B cell (primary cell): ENCODE measurements at regions not wholly inside any gene's neighbourhood (a gene's known extent, or its start where the extent isn't known, plus 50 kb on each side); places are given as distances from the start of the nearest gene placed in this dataset.

Source experiments
- ATAC-seq: fragments of 200-7000 bp; cut with Tn5 transposase; one replicate; pipeline ENCODE4 v1.10.0; 2021; ENCODE audit warnings: low read depth, mild to moderate bottlenecking, moderate number of reproducible peaks, moderate library complexity
- CTCF ChIA-PET: fragments of 350-600 bp; sonication (Branson Sonifier 250); formaldehyde crosslinking; loops from one replicate; lab custom pipeline; 2021; ENCODE audit warnings: antibody characterized with exemption, inconsistent platforms; lab: Charles Lee
- POLR2A ChIA-PET: fragments of 350-600 bp; sonication (Branson Sonifier 250); formaldehyde crosslinking; loops from one replicate; lab custom pipeline; 2021; ENCODE audit warnings: antibody characterized with exemption; lab: Charles Lee
- DNase-seq: peaks from one replicate; pipeline ENCODE4 v3.0.0; 2013
- H2AFZ ChIP-seq: 2 replicates; pipeline ENCODE4 v1.6.1; 2012; ENCODE audit warnings: mild to moderate bottlenecking, low read depth, low read length; ENCODE audit not compliant: insufficient read depth, poor library complexity, severe bottlenecking
- H3K27ac ChIP-seq, 2 donors: 1 replicate in 1 of 2; 2 replicates in 1 of 2; pipeline ENCODE4 v1.5.1; 2012 to 2013; ENCODE audit warnings: low read length in 2 of 2, mild to moderate bottlenecking in 2 of 2, moderate library complexity in 1 of 2
- H3K27me3 ChIP-seq, 4 experiments: fragments of 200-600 bp in 1 of 4; sonication (generic) in 1 of 4; replicated peaks in 1 of 4; 1 replicate in 2 of 4; 2 replicates in 2 of 4; pipeline versions ENCODE4 v1.6.1 to v1.7.0; 2013 to 2016; ENCODE audit warnings: low read length in 3 of 4, mild to moderate bottlenecking in 2 of 4, mixed read lengths in 1 of 4, moderate library complexity in 1 of 4; ENCODE audit not compliant: insufficient read depth in 4 of 4, control insufficient read depth in 3 of 4; ENCODE audit errors: control extremely low read depth in 1 of 4
- H3K36me3 ChIP-seq, 2 experiments: replicated peaks in 1 of 2; 1 replicate in 1 of 2; 2 replicates in 1 of 2; pipeline versions ENCODE4 v1.6.1 to v1.7.1; 2013; ENCODE audit warnings: low read length in 1 of 2; ENCODE audit not compliant: insufficient read depth in 2 of 2, control insufficient read depth in 1 of 2; ENCODE audit errors: control extremely low read depth in 1 of 2, extremely low read depth in 1 of 2
- H3K4me1 ChIP-seq, 2 donors: fragments of 200-600 bp in 1 of 2; sonication (generic) in 1 of 2; 1 replicate in 1 of 2; 2 replicates in 1 of 2; pipeline versions ENCODE4 v1.5.1 to v1.6.1; 2013 to 2017; ENCODE audit warnings: low read length in 2 of 2; ENCODE audit not compliant: control insufficient read depth in 2 of 2, insufficient read depth in 2 of 2
- H3K4me2 ChIP-seq: replicated peaks from 2 replicates; pipeline ENCODE3; 2012; ENCODE audit warnings: mild to moderate bottlenecking, low read depth, low read length; ENCODE audit not compliant: poor library complexity, severe bottlenecking
- H3K4me3 ChIP-seq, 5 experiments: fragments of 200-600 bp in 1 of 5; sonication (generic) in 1 of 5; 1 replicate in 3 of 5; 2 replicates in 2 of 5; pipeline versions ENCODE4 v1.5.1 to v1.7.0; 2011 to 2016; ENCODE audit warnings: low read length in 4 of 5, mild to moderate bottlenecking in 4 of 5, low read depth in 2 of 5, control low read depth in 1 of 5, moderate library complexity in 1 of 5; ENCODE audit not compliant: insufficient read depth in 1 of 5; ENCODE audit errors: control extremely low read depth in 1 of 5, extremely low read depth in 1 of 5
- H3K79me2 ChIP-seq: fragments of 200-600 bp; sonication (generic); one replicate; pipeline ENCODE4 v1.6.0; 2016; ENCODE audit warnings: low read length; ENCODE audit not compliant: control insufficient read depth, insufficient read depth
- H3K9ac ChIP-seq: fragments of 200-600 bp; sonication (generic); 2 replicates; pipeline ENCODE4 v1.6.1; 2017; ENCODE audit warnings: mild to moderate bottlenecking, low read length, moderate library complexity
- H3K9me3 ChIP-seq, 3 donors: one replicate each; pipeline versions ENCODE4 v1.6.1 to v1.7.1; 2013; ENCODE audit warnings: low read length in 2 of 3; ENCODE audit not compliant: control insufficient read depth in 2 of 3, insufficient read depth in 1 of 3; ENCODE audit errors: control extremely low read depth in 1 of 3
- H4K20me1 ChIP-seq: 2 replicates; pipeline ENCODE4 v1.6.0; 2012; ENCODE audit warnings: mild to moderate bottlenecking, low read length; ENCODE audit not compliant: insufficient read depth, control insufficient read depth, poor library complexity, severe bottlenecking
- H3K27ac Mint-ChIP-seq: one replicate; pipeline ENCODE4 v1.8.0; 2021; ENCODE audit warnings: mixed read lengths
- H3K27me3 Mint-ChIP-seq: one replicate; pipeline ENCODE4 v1.8.0; 2021; ENCODE audit warnings: mixed read lengths
- H3K4me1 Mint-ChIP-seq: one replicate; pipeline ENCODE4 v1.8.0; 2021; ENCODE audit warnings: mixed read lengths
- H3K4me3 Mint-ChIP-seq: one replicate; pipeline ENCODE4 v1.8.0; 2021; ENCODE audit warnings: mixed read lengths
- H3K9me3 Mint-ChIP-seq: one replicate; pipeline ENCODE4 v1.8.0; 2022; ENCODE audit warnings: mixed read lengths; ENCODE audit not compliant: insufficient read depth
- EZH2 ChIP-seq: IDR thresholded peaks from 2 replicates; pipeline ENCODE4 v1.6.1; 2012; ENCODE audit warnings: borderline replicate concordance, low read depth, mild to moderate bottlenecking, moderate library complexity, low read length; ENCODE audit not compliant: insufficient read depth, poor library complexity, severe bottlenecking
- WGBS: methylation state at CpG from one replicate; pipeline ENCODE4 v1.1.5; 2013; ENCODE audit warnings: missing lambda C conversion rate; ENCODE audit not compliant: insufficient coverage; 5-methylcytosine and 5-hydroxymethylcytosine counted together
- intact Hi-C: fragments of 100-400 bp; cut with micrococcal nuclease; formaldehyde crosslinking; loops from one replicate; pipeline ENCODE4 v1.10.0; 2022
- TF ChIP-seq, protein P1 (sequence below): fragments of 200-600 bp; IDR thresholded peaks from one replicate; pipeline ENCODE4 v1.8.0; 2022; ENCODE audit warnings: antibody characterized with exemption, mild to moderate bottlenecking

DNA sequence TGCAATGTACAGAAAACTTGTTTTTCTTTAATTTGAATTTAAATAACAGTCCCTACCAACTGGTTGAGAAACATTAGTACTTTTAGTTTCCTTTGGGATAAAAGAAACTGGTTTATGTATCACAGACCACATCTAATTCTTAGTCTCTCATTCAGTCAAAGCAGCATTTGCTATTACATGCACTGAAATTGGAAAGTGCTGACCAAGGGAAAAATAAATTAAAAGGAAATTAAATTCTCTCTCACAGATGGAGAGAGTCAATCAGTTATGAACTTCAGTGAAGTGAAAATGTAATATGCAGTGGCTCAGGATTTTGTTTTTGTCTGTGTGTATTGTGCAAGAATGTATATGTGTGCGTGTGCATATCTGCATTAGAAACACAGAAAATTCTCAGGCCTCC is 121.7 kb downstream of the TUSC1 start:
- 75% methylated on average over 1 of the region's 1 CpG for WGBS
- Histone ChIP-seq H3K27me3 (no peaks in the 10 kb centered on the region), H3K27ac (no peak overlapping the region), H3K9ac (no peak overlapping the region), H3K4me1 (no peaks in the 10 kb centered on the region), H3K36me3 (no peaks in the 10 kb centered on the region), H3K4me2 (no peak overlapping the region), H4K20me1 (no peaks in the 10 kb centered on the region), H3K4me3 (no peak overlapping the region), H2AFZ (no peak overlapping the region), H3K9me3 (no peaks in the 10 kb centered on the region), H3K79me2 (no peaks in the 10 kb centered on the region)
- Mint-ChIP-seq H3K27ac (no peak overlapping the region), H3K27me3 (no peaks in the 10 kb centered on the region), H3K4me1 (no peaks in the 10 kb centered on the region), H3K4me3 (no peak overlapping the region), H3K9me3 (peaks cover 2% of the 10 kb centered on the region)
- TF ChIP-seq, protein P1, sequence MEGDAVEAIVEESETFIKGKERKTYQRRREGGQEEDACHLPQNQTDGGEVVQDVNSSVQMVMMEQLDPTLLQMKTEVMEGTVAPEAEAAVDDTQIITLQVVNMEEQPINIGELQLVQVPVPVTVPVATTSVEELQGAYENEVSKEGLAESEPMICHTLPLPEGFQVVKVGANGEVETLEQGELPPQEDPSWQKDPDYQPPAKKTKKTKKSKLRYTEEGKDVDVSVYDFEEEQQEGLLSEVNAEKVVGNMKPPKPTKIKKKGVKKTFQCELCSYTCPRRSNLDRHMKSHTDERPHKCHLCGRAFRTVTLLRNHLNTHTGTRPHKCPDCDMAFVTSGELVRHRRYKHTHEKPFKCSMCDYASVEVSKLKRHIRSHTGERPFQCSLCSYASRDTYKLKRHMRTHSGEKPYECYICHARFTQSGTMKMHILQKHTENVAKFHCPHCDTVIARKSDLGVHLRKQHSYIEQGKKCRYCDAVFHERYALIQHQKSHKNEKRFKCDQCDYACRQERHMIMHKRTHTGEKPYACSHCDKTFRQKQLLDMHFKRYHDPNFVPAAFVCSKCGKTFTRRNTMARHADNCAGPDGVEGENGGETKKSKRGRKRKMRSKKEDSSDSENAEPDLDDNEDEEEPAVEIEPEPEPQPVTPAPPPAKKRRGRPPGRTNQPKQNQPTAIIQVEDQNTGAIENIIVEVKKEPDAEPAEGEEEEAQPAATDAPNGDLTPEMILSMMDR, result no peak
- no peak for TF ChIP-seq EZH2
- ATAC-seq (no peak), DNase-seq (no peak)
- intact Hi-C loops, result no loop called here
- POLR2A ChIA-PET, result no interaction called here
- CTCF ChIA-PET, result no interaction called here

DNA sequence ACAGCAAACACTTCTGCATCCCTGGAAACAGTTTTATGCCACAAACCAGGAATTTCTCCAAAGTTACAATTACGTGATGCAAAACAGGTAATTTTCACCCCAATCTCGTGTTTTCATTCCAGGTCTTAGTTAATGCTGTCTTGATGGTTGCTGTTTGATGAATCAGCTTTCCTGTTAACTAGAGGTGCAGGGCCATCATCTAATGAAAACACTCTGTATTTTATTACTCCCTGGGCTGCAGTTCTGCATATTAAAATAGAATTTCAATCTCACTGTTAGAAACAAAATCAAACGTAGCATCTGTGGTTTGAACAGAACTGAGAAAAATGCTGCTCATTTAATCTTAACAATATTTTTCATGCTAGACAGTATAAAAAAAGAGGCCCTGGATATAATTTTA is 129.4 kb downstream of the TUSC1 start:
- ATAC-seq, result no peak
- ChIA-PET POLR2A (no interaction called here), CTCF (no interaction called here)
- Histone ChIP-seq H3K27me3 (no peaks in the 10 kb centered on the region), H3K79me2 (no peaks in the 10 kb centered on the region), H3K4me1 (no peaks in the 10 kb centered on the region), H3K27ac (no peak overlapping the region), H3K4me3 (no peak overlapping the region), H4K20me1 (no peaks in the 10 kb centered on the region), H3K9ac (no peak overlapping the region), H3K9me3 (no peaks in the 10 kb centered on the region), H3K36me3 (no peaks in the 10 kb centered on the region), H2AFZ (no peak overlapping the region), H3K4me2 (no peak overlapping the region)
- TF ChIP-seq, protein P1, result no peak
- TF ChIP-seq EZH2, result no peak
- no peaks in the 10 kb centered on the region for H3K27me3 Mint-ChIP-seq
- no peak overlapping the region for H3K4me3 Mint-ChIP-seq
- no peak for DNase-seq
- H3K9me3 Mint-ChIP-seq, result peaks cover 4% of the 10 kb centered on the region
- intact Hi-C loops, result no loop called here
- no CpG with 5 or more reads among the region's 3 CpGs for whole genome bisulfite sequencing
- H3K4me1 Mint-ChIP-seq, result no peaks in the 10 kb centered on the region
- H3K27ac Mint-ChIP-seq, result no peak overlapping the region
